ENCODE measurements at regions not wholly inside any gene's neighbourhood (a gene's known extent, or its start where the extent isn't known, plus 50 kb on each side); places are given as distances from the start of the nearest gene placed in this dataset.

DNA sequence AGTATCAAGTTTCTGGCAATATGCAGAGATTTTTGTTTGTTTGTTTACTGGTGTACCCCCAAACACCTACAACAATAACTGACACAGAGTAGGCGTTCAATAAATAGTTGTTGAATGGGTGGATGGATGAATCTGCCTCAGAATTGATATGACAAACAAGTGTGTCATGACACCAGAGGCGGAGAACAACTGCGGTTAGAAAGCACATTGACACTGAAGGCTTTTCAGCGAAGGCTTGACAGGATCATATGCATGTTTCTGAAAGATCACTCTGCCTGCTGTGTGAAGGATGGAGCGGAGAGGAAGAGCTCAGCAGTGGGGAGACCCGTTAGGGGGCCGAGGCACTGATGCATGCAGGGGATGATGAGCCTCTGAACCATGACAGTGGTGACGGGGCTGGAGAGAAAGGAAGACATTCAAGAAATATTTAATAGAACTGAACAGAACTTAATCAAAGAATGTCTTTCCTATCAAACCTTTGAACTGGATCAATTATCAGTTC lies 108.5 kb upstream of the USP47 start:
- H3K4me2 ChIP-seq (ENCODE audit: low read length): no peak overlapping the region
- H2BK120ac ChIP-seq (ENCODE audit: low read depth, low read length): no peak overlapping the region
- DNase-seq: no peak
- H3K36me3 ChIP-seq (ENCODE audit: control insufficient read depth, insufficient read depth, low read length): no peaks in the 10 kb centered on the region
- no peak overlapping the region for H2BK5ac ChIP-seq (ENCODE audit: low read length)
- H3K4me3 ChIP-seq (ENCODE audit: low read length): no peak overlapping the region
- H3K56ac ChIP-seq (ENCODE audit: low read length): no peak overlapping the region
- H4K5ac ChIP-seq (ENCODE audit: low read length): no peak overlapping the region
- H4K8ac ChIP-seq (ENCODE audit: low read depth, low read length): no peak overlapping the region
- H3K27me3 ChIP-seq (ENCODE audit: insufficient read depth, low read length, poor library complexity): no peaks in the 10 kb centered on the region
- H2BK15ac ChIP-seq (replicated peaks; ENCODE audit: low read depth): no peak overlapping the region
- H3K4me1 ChIP-seq (ENCODE audit: control insufficient read depth, low read depth, low read length): no peaks in the 10 kb centered on the region
- no peaks in the 10 kb centered on the region for H3K79me1 ChIP-seq (ENCODE audit: low read length)
- H3K79me2 ChIP-seq (ENCODE audit: control insufficient read depth, insufficient read depth, low read length): no peaks in the 10 kb centered on the region
- no peak overlapping the region for H3K27ac ChIP-seq (ENCODE audit: low read depth, low read length)
- H3K9ac ChIP-seq (ENCODE audit: low read length): no peak overlapping the region
- WGBS (ENCODE audit: extremely low coverage, insufficient coverage, low lambda C conversion rate): no CpG with 5 or more reads among the region's 8 CpGs
- no peak overlapping the region for H2AK5ac ChIP-seq (ENCODE audit: low read length)
- H3K4ac ChIP-seq (ENCODE audit: low read depth, low read length): no peak overlapping the region
- no peak overlapping the region for H3K23ac ChIP-seq (ENCODE audit: low read length)
- no peak overlapping the region for H3K18ac ChIP-seq (ENCODE audit: low read length)

GRCh38 chr11:11732116-11732515 lies 109.7 kb upstream of the USP47 start:
- Histone ChIP-seq H3K4me1 (ENCODE audit: control insufficient read depth, low read depth, low read length) (no peaks in the 10 kb centered on the region), H3K4me3 (ENCODE audit: low read length) (no peak overlapping the region), H3K18ac (ENCODE audit: low read length) (no peak overlapping the region), H2BK15ac (replicated peaks; ENCODE audit: low read depth) (no peak overlapping the region), H3K36me3 (ENCODE audit: control insufficient read depth, insufficient read depth, low read length) (no peaks in the 10 kb centered on the region), H3K4me2 (ENCODE audit: low read length) (no peak overlapping the region), H4K8ac (ENCODE audit: low read depth, low read length) (no peak overlapping the region), H2AK5ac (ENCODE audit: low read length) (no peak overlapping the region), H2BK5ac (ENCODE audit: low read length) (no peak overlapping the region), H2BK120ac (ENCODE audit: low read depth, low read length) (no peak overlapping the region), H3K27ac (ENCODE audit: low read depth, low read length) (no peak overlapping the region), H3K79me1 (ENCODE audit: low read length) (no peaks in the 10 kb centered on the region), H3K27me3 (ENCODE audit: insufficient read depth, low read length, poor library complexity) (no peaks in the 10 kb centered on the region), H3K23ac (ENCODE audit: low read length) (no peak overlapping the region), H3K9ac (ENCODE audit: low read length) (no peak overlapping the region), H3K4ac (ENCODE audit: low read depth, low read length) (no peak overlapping the region), H3K79me2 (ENCODE audit: control insufficient read depth, insufficient read depth, low read length) (no peaks in the 10 kb centered on the region), H3K56ac (ENCODE audit: low read length) (no peak overlapping the region), H4K5ac (ENCODE audit: low read length) (no peak overlapping the region)
- no peak for DNase-seq
- WGBS (ENCODE audit: extremely low coverage, insufficient coverage, low lambda C conversion rate): no CpG with 5 or more reads among the region's 3 CpGs

DNA sequence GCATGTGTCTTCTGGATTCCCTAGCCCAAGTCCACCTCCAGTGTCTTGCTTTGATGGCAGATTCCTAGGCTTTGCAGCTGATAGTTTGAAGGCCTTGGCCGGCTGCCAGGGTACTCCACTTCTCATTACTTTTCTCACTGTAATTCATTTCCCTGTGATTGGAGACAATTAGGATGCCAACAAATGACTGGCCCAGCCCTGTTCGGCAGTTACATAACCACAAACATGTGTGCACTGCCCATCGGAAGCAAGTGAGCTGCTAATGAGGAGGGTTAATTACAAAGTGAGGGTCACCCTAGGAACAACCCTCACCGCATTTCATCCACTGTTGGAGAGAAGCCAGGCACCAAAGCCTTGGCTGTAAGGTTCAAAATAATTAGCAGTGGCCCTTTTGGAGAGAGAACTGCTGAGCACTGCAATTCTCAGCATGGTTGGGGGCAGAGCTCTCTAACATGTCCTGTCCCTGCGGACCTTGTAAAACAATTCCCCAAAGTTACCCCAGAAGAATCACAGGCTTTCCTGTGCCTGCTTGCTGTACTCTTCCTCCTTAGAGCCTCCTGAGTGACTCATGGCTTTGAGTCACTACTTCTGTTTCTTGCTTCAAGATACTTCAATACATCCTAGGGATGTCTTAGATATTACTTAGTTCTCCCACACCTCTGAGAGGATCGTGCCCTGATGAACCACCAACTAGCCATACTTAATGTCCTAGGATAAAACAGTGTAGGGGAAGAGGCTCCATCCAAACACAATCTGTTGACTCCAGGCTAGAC lies 109.7 kb upstream of the GALNT18 start:
- no peak overlapping the region for H3K18ac ChIP-seq (ENCODE audit: low read length)
- no peak overlapping the region for H3K4me3 ChIP-seq (ENCODE audit: low read length)
- H2BK5ac ChIP-seq (ENCODE audit: low read length): no peak overlapping the region
- no peaks in the 10 kb centered on the region for H3K36me3 ChIP-seq (ENCODE audit: control insufficient read depth, insufficient read depth, low read length)
- H3K4ac ChIP-seq (ENCODE audit: low read depth, low read length): no peak overlapping the region
- no peak overlapping the region for H2BK120ac ChIP-seq (ENCODE audit: low read depth, low read length)
- H3K27me3 ChIP-seq (ENCODE audit: insufficient read depth, low read length, poor library complexity): no peaks in the 10 kb centered on the region
- no peaks in the 10 kb centered on the region for H3K79me2 ChIP-seq (ENCODE audit: control insufficient read depth, insufficient read depth, low read length)
- no peaks in the 10 kb centered on the region for H3K4me1 ChIP-seq (ENCODE audit: control insufficient read depth, low read depth, low read length)
- H2AK5ac ChIP-seq (ENCODE audit: low read length): no peak overlapping the region
- no peak overlapping the region for H3K56ac ChIP-seq (ENCODE audit: low read length)
- H4K5ac ChIP-seq (ENCODE audit: low read length): no peak overlapping the region
- no peak overlapping the region for H3K4me2 ChIP-seq (ENCODE audit: low read length)
- no CpG with 5 or more reads among the region's 6 CpGs for WGBS (ENCODE audit: extremely low coverage, insufficient coverage, low lambda C conversion rate)
- H3K9ac ChIP-seq (ENCODE audit: low read length): no peak overlapping the region
- no peak for DNase-seq
- H4K8ac ChIP-seq (ENCODE audit: low read depth, low read length): no peak overlapping the region
- no peak overlapping the region for H3K23ac ChIP-seq (ENCODE audit: low read length)
- H3K79me1 ChIP-seq (ENCODE audit: low read length): no peaks in the 10 kb centered on the region
- no peak overlapping the region for H3K27ac ChIP-seq (ENCODE audit: low read depth, low read length)
- no peak overlapping the region for H2BK15ac ChIP-seq (replicated peaks; ENCODE audit: low read depth)

- H3K4me2 ChIP-seq (ENCODE audit: low read length): no peak overlapping the region
- H4K8ac ChIP-seq (ENCODE audit: low read depth, low read length): no peak overlapping the region
- WGBS (ENCODE audit: extremely low coverage, insufficient coverage, low lambda C conversion rate): no CpG with 5 or more reads among the region's 2 CpGs
Measured at GRCh38 chr11:11728386-11728785, 106.6 kb upstream of the GALNT18 start.

DNA sequence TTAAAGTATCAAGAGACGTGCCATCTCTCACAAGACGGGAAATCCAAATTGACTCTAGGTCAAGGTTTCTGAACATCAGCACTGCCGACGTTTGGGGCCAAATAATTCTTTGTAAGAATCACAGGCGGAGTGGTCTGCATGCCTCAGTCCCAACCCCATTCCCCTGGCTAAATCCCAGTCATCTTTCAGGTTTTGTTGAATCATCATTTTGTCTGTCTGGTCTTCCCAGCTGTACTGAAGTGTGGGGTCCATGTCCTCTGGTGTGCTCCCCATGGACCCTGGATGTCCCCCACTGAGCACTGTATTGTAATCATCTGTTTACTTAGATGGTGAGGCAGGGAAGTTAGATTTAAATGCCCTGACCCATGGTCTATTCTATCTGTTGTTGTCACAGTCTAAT lies 103.6 kb upstream of the GALNT18 start:
- Histone ChIP-seq H3K9ac (ENCODE audit: low read length) (no peak overlapping the region), H3K4me1 (ENCODE audit: control insufficient read depth, low read depth, low read length) (no peaks in the 10 kb centered on the region), H3K79me2 (ENCODE audit: control insufficient read depth, insufficient read depth, low read length) (no peaks in the 10 kb centered on the region), H3K36me3 (ENCODE audit: control insufficient read depth, insufficient read depth, low read length) (no peaks in the 10 kb centered on the region), H2BK5ac (ENCODE audit: low read length) (no peak overlapping the region), H3K18ac (ENCODE audit: low read length) (no peak overlapping the region), H3K4ac (ENCODE audit: low read depth, low read length) (no peak overlapping the region), H3K27me3 (ENCODE audit: insufficient read depth, low read length, poor library complexity) (no peaks in the 10 kb centered on the region), H3K79me1 (ENCODE audit: low read length) (no peaks in the 10 kb centered on the region), H2BK120ac (ENCODE audit: low read depth, low read length) (no peak overlapping the region), H3K4me2 (ENCODE audit: low read length) (no peak overlapping the region), H4K5ac (ENCODE audit: low read length) (no peak overlapping the region), H3K56ac (ENCODE audit: low read length) (no peak overlapping the region), H3K23ac (ENCODE audit: low read length) (no peak overlapping the region), H4K8ac (ENCODE audit: low read depth, low read length) (no peak overlapping the region), H3K4me3 (ENCODE audit: low read length) (no peak overlapping the region), H3K27ac (ENCODE audit: low read depth, low read length) (no peak overlapping the region), H2AK5ac (ENCODE audit: low read length) (no peak overlapping the region), H2BK15ac (replicated peaks; ENCODE audit: low read depth) (no peak overlapping the region)
- no CpG with 5 or more reads among the region's 5 CpGs for WGBS (ENCODE audit: extremely low coverage, insufficient coverage, low lambda C conversion rate)
- DNase-seq: no peak

More at GRCh38 chr11:11728386-11728785, 106.6 kb upstream of the GALNT18 start:
- Histone ChIP-seq H3K4me3 (ENCODE audit: low read length) (no peak overlapping the region), H2BK5ac (ENCODE audit: low read length) (no peak overlapping the region), H2BK120ac (ENCODE audit: low read depth, low read length) (no peak overlapping the region), H4K5ac (ENCODE audit: low read length) (no peak overlapping the region), H3K4ac (ENCODE audit: low read depth, low read length) (no peak overlapping the region), H3K27ac (ENCODE audit: low read depth, low read length) (no peak overlapping the region), H3K27me3 (ENCODE audit: insufficient read depth, low read length, poor library complexity) (no peaks in the 10 kb centered on the region), H3K79me2 (ENCODE audit: control insufficient read depth, insufficient read depth, low read length) (no peaks in the 10 kb centered on the region), H2BK15ac (replicated peaks; ENCODE audit: low read depth) (no peak overlapping the region), H3K79me1 (ENCODE audit: low read length) (no peaks in the 10 kb centered on the region), H3K4me1 (ENCODE audit: control insufficient read depth, low read depth, low read length) (no peaks in the 10 kb centered on the region), H3K56ac (ENCODE audit: low read length) (no peak overlapping the region), H2AK5ac (ENCODE audit: low read length) (no peak overlapping the region), H3K23ac (ENCODE audit: low read length) (no peak overlapping the region), H3K36me3 (ENCODE audit: control insufficient read depth, insufficient read depth, low read length) (no peaks in the 10 kb centered on the region), H3K9ac (ENCODE audit: low read length) (no peak overlapping the region), H3K18ac (ENCODE audit: low read length) (no peak overlapping the region)
- no peak for DNase-seq

GRCh38 chr11:11724994-11725393 lies 103.2 kb upstream of the GALNT18 start:
- WGBS (ENCODE audit: extremely low coverage, insufficient coverage, low lambda C conversion rate): no CpG with 5 or more reads among the region's 2 CpGs
- no peaks in the 10 kb centered on the region for H3K79me1 ChIP-seq (ENCODE audit: low read length)
- no peak overlapping the region for H3K4me3 ChIP-seq (ENCODE audit: low read length)
- no peak overlapping the region for H4K5ac ChIP-seq (ENCODE audit: low read length)
- H3K56ac ChIP-seq (ENCODE audit: low read length): no peak overlapping the region
- H2BK15ac ChIP-seq (replicated peaks; ENCODE audit: low read depth): no peak overlapping the region
- no peak overlapping the region for H4K8ac ChIP-seq (ENCODE audit: low read depth, low read length)
- H3K27me3 ChIP-seq (ENCODE audit: insufficient read depth, low read length, poor library complexity): no peaks in the 10 kb centered on the region
- H3K18ac ChIP-seq (ENCODE audit: low read length): no peak overlapping the region
- no peaks in the 10 kb centered on the region for H3K36me3 ChIP-seq (ENCODE audit: control insufficient read depth, insufficient read depth, low read length)
- no peak overlapping the region for H2AK5ac ChIP-seq (ENCODE audit: low read length)
- no peak overlapping the region for H3K4me2 ChIP-seq (ENCODE audit: low read length)
- H2BK120ac ChIP-seq (ENCODE audit: low read depth, low read length): no peak overlapping the region
- no peak overlapping the region for H3K23ac ChIP-seq (ENCODE audit: low read length)
- H3K27ac ChIP-seq (ENCODE audit: low read depth, low read length): no peak overlapping the region
- H3K4ac ChIP-seq (ENCODE audit: low read depth, low read length): no peak overlapping the region
- no peak overlapping the region for H3K9ac ChIP-seq (ENCODE audit: low read length)
- no peak for DNase-seq
- no peak overlapping the region for H2BK5ac ChIP-seq (ENCODE audit: low read length)
- H3K79me2 ChIP-seq (ENCODE audit: control insufficient read depth, insufficient read depth, low read length): no peaks in the 10 kb centered on the region
- H3K4me1 ChIP-seq (ENCODE audit: control insufficient read depth, low read depth, low read length): no peaks in the 10 kb centered on the region
